ENCODE measurements at regions not wholly inside any gene's neighbourhood (a gene's known extent, or its start where the extent isn't known, plus 50 kb on each side); places are given as distances from the start of the nearest gene placed in this dataset. TPM values are rescaled to one million over a fixed set of nuclear protein-coding genes. Genes with fewer than 3 reads are reported as not detected.

DNA sequence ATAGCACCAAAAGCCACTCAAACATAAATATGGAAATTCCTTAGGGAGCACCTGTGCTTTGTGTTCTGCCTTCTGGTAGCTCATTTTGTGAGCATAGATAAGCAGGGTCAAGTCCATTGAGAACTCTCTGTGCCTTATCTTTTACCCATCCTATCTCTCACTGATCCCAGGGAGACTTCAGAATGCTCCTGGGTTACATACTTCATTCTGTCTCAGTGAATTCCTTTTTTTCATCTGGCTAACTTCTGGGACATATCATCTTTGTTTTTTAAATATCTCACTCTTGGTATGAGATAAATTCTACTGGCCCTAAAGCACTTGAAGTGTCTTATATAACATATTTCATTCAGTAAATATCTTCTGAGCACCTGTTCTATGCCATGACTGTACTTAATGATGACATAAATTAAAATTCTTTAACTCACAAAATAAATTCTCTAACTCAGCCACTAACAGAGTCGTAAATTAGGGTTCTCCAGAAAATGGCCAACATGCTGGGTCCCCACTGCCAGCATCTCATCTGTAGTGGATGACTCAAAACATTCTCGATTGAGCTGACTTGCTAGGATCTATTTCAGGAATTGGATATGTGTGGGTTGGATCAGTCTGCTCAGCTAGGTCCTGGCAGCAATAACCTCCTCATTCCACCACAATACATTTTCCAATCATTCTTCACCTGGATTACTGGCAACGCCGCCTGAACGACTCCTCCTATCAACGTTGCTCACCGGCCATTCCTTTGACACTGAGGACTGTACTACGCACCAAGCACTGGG lies 170.2 kb downstream of the FOXO1 start:
- no peak for DNase-seq (ENCODE audit: low spot score in 2 of 2)
- FAIRE-seq = no peak

DNA sequence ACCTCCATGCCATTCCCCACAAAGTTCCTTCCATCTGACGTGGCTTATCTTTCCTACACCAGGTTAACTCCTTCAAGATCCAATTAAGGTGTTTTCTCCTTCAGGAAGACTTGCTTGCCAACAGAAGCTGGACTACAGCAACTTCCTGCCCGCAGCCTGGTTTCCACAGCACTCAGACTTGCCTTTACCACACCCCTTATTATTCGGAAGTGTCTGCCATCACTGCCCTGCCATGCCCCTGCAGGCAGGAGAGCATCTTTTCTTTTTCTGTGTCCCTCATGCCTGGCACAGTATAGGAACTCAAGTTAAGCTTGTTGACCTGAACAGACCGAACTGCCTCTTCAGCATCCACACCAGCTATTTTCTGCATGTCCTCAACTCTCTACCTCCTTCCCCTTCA lies 168.0 kb downstream of the FOXO1 start:
- DNase-seq (ENCODE audit: low spot score in 2 of 2) (no peak), FAIRE-seq (no peak)

DNA sequence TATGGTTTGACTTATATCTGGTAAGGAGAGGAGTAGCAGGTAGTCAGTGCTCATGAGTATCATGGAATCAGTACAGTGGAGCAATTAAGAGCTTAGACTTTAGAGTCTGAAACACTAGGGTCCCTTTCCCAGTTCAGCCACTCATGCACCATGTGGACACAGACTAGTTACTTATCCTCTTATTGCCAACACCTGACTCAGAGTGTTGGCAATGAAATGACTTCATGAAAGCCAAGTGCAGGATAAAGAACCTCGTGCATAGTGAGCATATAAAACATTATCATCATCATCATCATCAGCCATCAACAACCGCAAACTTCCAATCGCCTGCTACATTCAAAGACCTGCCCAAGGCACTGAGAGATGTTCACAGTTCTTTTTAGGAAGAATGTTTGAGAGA lies 164.2 kb downstream of the FOXO1 start:
- DNase-seq (ENCODE audit: low spot score in 2 of 2) = no peak
- no peak for FAIRE-seq

- FAIRE-seq (no peak), DNase-seq (ENCODE audit: low spot score in 2 of 2) (no peak)
Measured at GRCh38 chr13:40503011-40503410, 163.4 kb downstream of the FOXO1 start.

- DNase-seq (ENCODE audit: low spot score in 2 of 2) (no peak), FAIRE-seq (no peak)
Measured at GRCh38 chr13:40503966-40504591, 162.4 kb downstream of the FOXO1 start.

DNA sequence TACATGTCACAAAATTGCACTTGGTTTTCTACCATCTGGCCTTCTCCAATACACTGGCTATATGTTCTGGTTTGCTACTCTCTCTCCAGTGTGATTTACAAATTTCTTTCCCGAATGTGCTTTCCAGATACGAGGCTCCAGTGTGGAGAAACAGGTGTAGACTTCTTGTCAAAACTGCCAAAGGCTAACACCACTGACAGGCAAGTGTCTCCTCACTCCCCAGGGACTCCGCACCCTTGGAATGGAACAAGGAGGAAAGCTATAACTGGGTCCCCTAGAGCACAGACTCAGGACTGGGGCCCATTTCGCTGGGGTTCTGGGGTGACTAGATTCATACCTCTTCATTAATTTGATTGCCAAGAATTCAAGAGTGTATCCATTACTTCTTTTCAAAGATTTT lies 161.8 kb downstream of the FOXO1 start:
- DNase-seq (ENCODE audit: low spot score in 2 of 2) (no peak), FAIRE-seq (no peak)

DNA sequence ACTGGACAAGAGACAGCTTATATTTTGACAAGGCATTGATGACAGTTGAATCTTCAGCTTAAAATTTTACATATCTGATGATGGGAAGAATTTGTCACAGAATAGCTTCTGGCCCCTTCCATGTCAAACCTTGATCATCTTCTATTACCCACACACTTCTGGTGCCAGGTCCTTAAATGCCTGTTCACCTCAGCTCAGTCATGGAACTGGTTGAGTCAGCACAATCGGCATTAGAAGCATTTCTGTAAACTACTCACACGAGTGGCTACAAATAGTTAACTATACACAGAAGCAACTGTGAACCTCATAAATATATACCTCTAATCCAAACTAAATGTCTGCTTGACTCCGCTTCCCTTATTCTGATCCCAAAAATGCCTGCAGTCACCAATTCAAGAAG lies 161.2 kb downstream of the FOXO1 start:
- FAIRE-seq (no peak), DNase-seq (ENCODE audit: low spot score in 2 of 2) (no peak)

Small RNAs in the stretch of these regions (small RNA-seq; reads per million reads assigned to genes)
- gene RF00108 (2.0 reads per million, percentile 82 among the genes with 10 or more reads in this experiment), gene RNY3P9 (not detected), gene RPL17P51 (not detected)
